ENCODE measurements at regions not wholly inside any gene's neighbourhood (a gene's known extent, or its start where the extent isn't known, plus 50 kb on each side); places are given as distances from the start of the nearest gene placed in this dataset.

DNA sequence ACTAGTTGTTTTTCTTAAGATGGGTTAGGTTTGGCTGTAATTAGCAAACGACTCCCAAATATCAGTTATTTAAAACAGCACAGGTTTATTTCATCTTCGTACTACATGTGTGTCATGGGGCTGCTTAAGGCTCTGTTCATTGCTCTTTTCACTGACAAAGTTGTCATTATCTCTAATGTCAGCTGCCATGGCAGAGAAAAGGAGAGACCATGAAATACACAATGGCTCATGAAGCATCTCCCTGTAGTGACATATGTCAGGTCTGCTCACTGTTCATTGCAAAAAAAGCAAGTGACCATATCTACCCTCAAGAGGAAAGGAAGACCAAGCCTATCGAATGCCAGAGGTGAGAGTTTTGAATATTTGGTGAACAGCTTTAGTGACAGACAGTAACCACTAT is 52.2 kb upstream of the PCDH7 start:
- Histone ChIP-seq H3K9ac (ENCODE audit: low read length) (no peak overlapping the region), H3K27ac (ENCODE audit: low read depth, low read length, poor library complexity, severe bottlenecking) (no peak overlapping the region), H3K36me3 (ENCODE audit: insufficient read depth, low read length) (no peaks in the 10 kb centered on the region), H4K20me1 (ENCODE audit: insufficient read depth, low read length) (no peaks in the 10 kb centered on the region), H3K4me3 (ENCODE audit: low read depth, low read length, poor library complexity, severe bottlenecking) (no peak overlapping the region), H3K9me2 (ENCODE audit: low read depth, low read length) (no peaks in the 10 kb centered on the region), H3K27me3 (ENCODE audit: insufficient read depth, low read length) (no peaks in the 10 kb centered on the region), H3K79me2 (ENCODE audit: insufficient read depth, low read length) (no peaks in the 10 kb centered on the region), H3K9me3 (ENCODE audit: low read length) (no peaks in the 10 kb centered on the region), H3F3A (ENCODE audit: insufficient read depth, low read length) (no peaks in the 10 kb centered on the region), H2AFZ (ENCODE audit: low read length) (no peak overlapping the region), H3K4me1 (ENCODE audit: insufficient read depth, low read length, severe bottlenecking) (no peaks in the 10 kb centered on the region), H3K4me2 (ENCODE audit: low read length) (no peak overlapping the region)
- TF ChIP-seq EZH2 (IDR thresholded peaks at IDR 0.05; ENCODE audit: borderline replicate concordance, low read length) (no peak), CTCF (IDR thresholded peaks at IDR 0.05; ENCODE audit: low read length) (no peak)

- Histone ChIP-seq H3K36me3 (ENCODE audit: insufficient read depth, low read length) (no peaks in the 10 kb centered on the region), H3K9ac (ENCODE audit: low read length) (no peak overlapping the region), H3K4me2 (ENCODE audit: low read length) (no peak overlapping the region), H2AFZ (ENCODE audit: low read length) (no peak overlapping the region), H3F3A (ENCODE audit: insufficient read depth, low read length) (no peaks in the 10 kb centered on the region), H4K20me1 (ENCODE audit: insufficient read depth, low read length) (no peaks in the 10 kb centered on the region), H3K9me2 (ENCODE audit: low read depth, low read length) (no peaks in the 10 kb centered on the region), H3K79me2 (ENCODE audit: insufficient read depth, low read length) (no peaks in the 10 kb centered on the region), H3K4me3 (ENCODE audit: low read depth, low read length, poor library complexity, severe bottlenecking) (no peak overlapping the region), H3K27ac (ENCODE audit: low read depth, low read length, poor library complexity, severe bottlenecking) (no peak overlapping the region), H3K9me3 (ENCODE audit: low read length) (no peaks in the 10 kb centered on the region), H3K27me3 (ENCODE audit: insufficient read depth, low read length) (no peaks in the 10 kb centered on the region), H3K4me1 (ENCODE audit: insufficient read depth, low read length, severe bottlenecking) (no peaks in the 10 kb centered on the region)
- TF ChIP-seq CTCF (IDR thresholded peaks at IDR 0.05; ENCODE audit: low read length) (no peak), EZH2 (IDR thresholded peaks at IDR 0.05; ENCODE audit: borderline replicate concordance, low read length) (no peak)
Observed at GRCh38 chr4:30670206-30670605, 50.0 kb upstream of the PCDH7 start.
